ENCODE measurements at regions not wholly inside any gene's neighbourhood (a gene's known extent, or its start where the extent isn't known, plus 50 kb on each side); places are given as distances from the start of the nearest gene placed in this dataset.

DNA sequence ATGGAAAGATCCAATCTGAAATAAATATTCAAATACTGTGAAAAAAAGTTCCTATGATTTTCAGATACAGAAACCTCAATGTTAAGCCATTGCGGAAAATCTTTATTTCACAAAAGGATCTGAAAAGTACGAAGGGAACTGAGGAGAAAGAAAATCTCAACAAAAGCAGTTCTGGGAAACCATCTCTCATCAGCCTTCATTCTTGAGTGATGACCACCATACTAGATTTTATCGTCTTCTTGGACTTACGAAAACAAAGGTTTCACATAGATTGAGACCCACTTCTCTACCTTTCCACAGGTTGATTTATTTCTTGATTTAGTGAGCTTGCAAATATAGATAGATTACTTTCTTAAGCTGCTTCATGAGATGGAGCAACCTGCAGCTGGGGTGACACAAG, 293.4 kb upstream of the LYZL1 start:
- TF ChIP-seq RAD21 (IDR thresholded peaks at IDR 0.05; ENCODE audit: low read depth) (no peak), ZNF274 (IDR thresholded peaks at IDR 0.05; ENCODE audit: low read depth, low read length) (no peak), EZH2 (IDR thresholded peaks at IDR 0.05) (no peak), ZFX (IDR thresholded peaks at IDR 0.05) (no peak)
- TF ChIP-seq, protein P1, sequence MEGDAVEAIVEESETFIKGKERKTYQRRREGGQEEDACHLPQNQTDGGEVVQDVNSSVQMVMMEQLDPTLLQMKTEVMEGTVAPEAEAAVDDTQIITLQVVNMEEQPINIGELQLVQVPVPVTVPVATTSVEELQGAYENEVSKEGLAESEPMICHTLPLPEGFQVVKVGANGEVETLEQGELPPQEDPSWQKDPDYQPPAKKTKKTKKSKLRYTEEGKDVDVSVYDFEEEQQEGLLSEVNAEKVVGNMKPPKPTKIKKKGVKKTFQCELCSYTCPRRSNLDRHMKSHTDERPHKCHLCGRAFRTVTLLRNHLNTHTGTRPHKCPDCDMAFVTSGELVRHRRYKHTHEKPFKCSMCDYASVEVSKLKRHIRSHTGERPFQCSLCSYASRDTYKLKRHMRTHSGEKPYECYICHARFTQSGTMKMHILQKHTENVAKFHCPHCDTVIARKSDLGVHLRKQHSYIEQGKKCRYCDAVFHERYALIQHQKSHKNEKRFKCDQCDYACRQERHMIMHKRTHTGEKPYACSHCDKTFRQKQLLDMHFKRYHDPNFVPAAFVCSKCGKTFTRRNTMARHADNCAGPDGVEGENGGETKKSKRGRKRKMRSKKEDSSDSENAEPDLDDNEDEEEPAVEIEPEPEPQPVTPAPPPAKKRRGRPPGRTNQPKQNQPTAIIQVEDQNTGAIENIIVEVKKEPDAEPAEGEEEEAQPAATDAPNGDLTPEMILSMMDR (IDR thresholded peaks at IDR 0.05 in 2 of 3, conservative IDR thresholded peaks at IDR 0.05 in 1 of 3; ENCODE audit: borderline replicate concordance in 1 of 3, insufficient read depth in 1 of 3, low read depth in 2 of 3, low read length in 2 of 3): no peak

Data from HCT116 (cell line).